Immature natural killer cell (primary cell): ENCODE measurements at regions not wholly inside any gene's neighbourhood (a gene's known extent, or its start where the extent isn't known, plus 50 kb on each side); places are given as distances from the start of the nearest gene placed in this dataset.

Experiments used
- DNase-seq, 3 donors: peaks; one replicate each; pipeline ENCODE4 v3.0.0; 2022; ENCODE audit warnings: mixed read lengths in 1 of 3
- H3K27ac Mint-ChIP-seq, 6 donors: one replicate each; pipeline ENCODE4 v1.8.0; 2020; ENCODE audit warnings: mixed read lengths in 6 of 6, mild to moderate bottlenecking in 5 of 6, inconsistent platforms in 4 of 6, moderate library complexity in 3 of 6
- H3K27me3 Mint-ChIP-seq, 3 donors: one replicate each; pipeline ENCODE4 v1.8.0; 2020 to 2021; ENCODE audit warnings: low read depth in 3 of 3, mild to moderate bottlenecking in 3 of 3, mixed read lengths in 3 of 3, moderate library complexity in 3 of 3, inconsistent platforms in 1 of 3
- H3K36me3 Mint-ChIP-seq, 3 donors: one replicate each; pipeline ENCODE4 v1.8.0; 2020; ENCODE audit warnings: mixed read lengths in 3 of 3, inconsistent platforms in 2 of 3, mild to moderate bottlenecking in 2 of 3
- H3K4me1 Mint-ChIP-seq, 2 donors: one replicate each; pipeline ENCODE4 v1.8.0; 2020; ENCODE audit warnings: inconsistent platforms in 2 of 2, mild to moderate bottlenecking in 2 of 2, mixed read lengths in 2 of 2, moderate library complexity in 1 of 2
- H3K4me3 Mint-ChIP-seq, 5 donors: one replicate each; pipeline ENCODE4 v1.8.0; 2020; ENCODE audit warnings: mild to moderate bottlenecking in 5 of 5, mixed read lengths in 5 of 5, inconsistent platforms in 3 of 5, moderate library complexity in 3 of 5
- H3K9me3 Mint-ChIP-seq, 6 donors: one replicate each; pipeline ENCODE4 v1.8.0; 2020; ENCODE audit warnings: mild to moderate bottlenecking in 6 of 6, mixed read lengths in 6 of 6, inconsistent platforms in 4 of 6, moderate library complexity in 3 of 6

GRCh38 chr16:64174327-64174726, 947.5 kb downstream of the CDH11 start:
- DNase-seq, result no peak
- H3K9me3 Mint-ChIP-seq, result peaks cover 5 to 55% (median 36%) of the 10 kb centered on the region in 6 donors
- H3K4me3 Mint-ChIP-seq, result no peak overlapping the region
- H3K27ac Mint-ChIP-seq, result no peak overlapping the region
- no peaks in the 10 kb centered on the region for H3K4me1 Mint-ChIP-seq
- peaks cover 0 to 4% (median 1%) of the 10 kb centered on the region in 3 donors for H3K27me3 Mint-ChIP-seq
- peaks cover 0 to 3% (median 0%) of the 10 kb centered on the region in 3 donors for H3K36me3 Mint-ChIP-seq

- Mint-ChIP-seq H3K4me1 (no peaks in the 10 kb centered on the region), H3K9me3 (peaks cover 5 to 42% (median 28%) of the 10 kb centered on the region in 6 donors), H3K4me3 (no peak overlapping the region), H3K27me3 (peaks cover 0 to 2% (median 1%) of the 10 kb centered on the region in 3 donors), H3K36me3 (peaks cover 0 to 3% (median 0%) of the 10 kb centered on the region in 3 donors), H3K27ac (no peak overlapping the region)
- DNase-seq, result no peak
Observed at GRCh38 chr16:64172652-64173051, 949.2 kb downstream of the CDH11 start.

DNA sequence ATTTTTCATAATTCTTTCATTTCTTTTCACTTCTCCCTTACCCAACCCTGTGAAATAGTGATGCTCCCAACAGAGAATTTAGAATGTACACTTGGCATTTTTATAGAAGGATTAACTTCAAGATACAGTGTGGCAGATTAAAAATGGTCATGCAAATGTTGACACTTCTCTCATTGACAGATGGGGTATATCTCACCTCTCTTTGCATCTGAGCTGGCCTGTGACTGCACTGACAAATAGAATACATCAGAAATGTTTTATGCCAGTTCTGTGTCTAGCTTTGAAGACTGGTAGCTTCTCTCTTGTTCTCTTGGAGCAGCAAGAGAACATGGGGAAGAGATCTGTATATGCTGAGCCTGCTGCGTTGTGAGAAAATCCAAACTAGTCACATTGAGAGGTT, 949.6 kb downstream of the CDH11 start:
- peaks cover 0 to under 1% (median 0%) of the 10 kb centered on the region in 3 donors for H3K36me3 Mint-ChIP-seq
- H3K27me3 Mint-ChIP-seq, result peaks cover 0 to 2% (median 1%) of the 10 kb centered on the region in 3 donors
- no peak for DNase-seq
- H3K27ac Mint-ChIP-seq, result no peak overlapping the region
- no peak overlapping the region for H3K4me3 Mint-ChIP-seq
- H3K4me1 Mint-ChIP-seq, result no peaks in the 10 kb centered on the region
- peaks cover 5 to 37% (median 24%) of the 10 kb centered on the region in 6 donors for H3K9me3 Mint-ChIP-seq

DNA sequence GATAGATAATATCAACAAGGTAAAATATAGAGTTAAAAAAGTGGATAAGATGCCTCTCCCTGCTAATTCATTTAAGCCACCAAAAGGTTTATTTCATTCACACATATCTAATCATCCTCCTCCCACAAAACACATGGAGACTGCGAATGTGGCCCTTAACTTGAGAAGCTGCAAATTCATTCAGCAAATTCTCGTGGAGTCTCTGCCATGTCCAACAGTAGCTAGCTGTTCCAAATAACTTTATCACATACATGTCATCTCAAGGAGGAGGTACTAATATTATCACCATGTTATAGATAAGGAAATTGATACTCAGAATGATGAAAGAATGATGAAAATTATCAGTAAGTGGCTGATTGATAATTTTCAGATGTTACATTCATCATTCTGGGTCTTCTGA, 950.2 kb downstream of the CDH11 start:
- no peak for DNase-seq
- no peaks in the 10 kb centered on the region for H3K4me1 Mint-ChIP-seq
- H3K27ac Mint-ChIP-seq, result no peak overlapping the region
- H3K4me3 Mint-ChIP-seq, result no peak overlapping the region
- no peaks in the 10 kb centered on the region for H3K36me3 Mint-ChIP-seq
- peaks cover 0 to 2% (median 1%) of the 10 kb centered on the region in 3 donors for H3K27me3 Mint-ChIP-seq
- H3K9me3 Mint-ChIP-seq, result peaks cover 3 to 35% (median 21%) of the 10 kb centered on the region in 6 donors

DNA sequence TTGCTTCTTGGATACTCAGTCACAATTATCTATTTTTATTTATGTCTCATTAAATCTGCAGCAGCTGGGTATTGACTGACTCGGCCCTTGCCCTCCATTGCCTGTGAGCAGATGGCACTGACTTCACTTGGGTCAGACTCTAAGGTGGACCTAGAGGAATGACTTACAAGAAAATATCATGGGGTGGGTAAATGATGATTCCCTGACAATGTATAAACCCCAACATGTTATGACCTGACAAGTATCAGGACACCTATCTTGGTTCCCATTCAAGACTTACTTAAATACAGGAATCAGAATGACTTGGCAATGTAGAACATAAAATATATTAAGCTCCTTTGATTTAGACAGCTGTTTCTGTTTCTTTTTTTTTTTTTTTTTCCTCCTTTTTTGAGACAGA, 953.5 kb downstream of the CDH11 start:
- H3K9me3 Mint-ChIP-seq, result peaks cover 9 to 30% (median 14%) of the 10 kb centered on the region in 6 donors
- H3K4me1 Mint-ChIP-seq, result no peaks in the 10 kb centered on the region
- H3K36me3 Mint-ChIP-seq, result no peaks in the 10 kb centered on the region
- no peak for DNase-seq
- H3K27me3 Mint-ChIP-seq, result no peaks in the 10 kb centered on the region
- H3K27ac Mint-ChIP-seq, result no peak overlapping the region
- H3K4me3 Mint-ChIP-seq, result no peak overlapping the region

DNA sequence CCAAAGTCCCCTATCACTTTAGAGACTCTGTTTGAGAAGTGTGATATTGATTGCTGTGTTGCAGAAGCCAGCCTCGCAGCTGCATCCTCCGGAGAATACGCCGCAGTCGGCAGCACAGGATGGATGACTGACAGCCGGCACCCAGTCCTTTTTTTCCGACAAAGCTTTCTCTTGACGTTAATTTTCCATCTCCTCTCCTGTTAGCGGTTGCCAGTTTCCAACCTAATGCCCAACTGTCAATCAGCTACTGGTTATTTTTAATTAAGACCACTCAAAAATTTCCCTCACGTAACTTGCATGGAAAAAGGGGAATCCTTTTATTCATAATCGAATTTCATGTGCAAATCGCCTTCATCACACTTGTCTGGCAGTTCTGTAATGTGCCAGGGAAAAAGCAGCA, 953.9 kb downstream of the CDH11 start:
- Mint-ChIP-seq H3K27ac (no peak overlapping the region), H3K4me3 (no peak overlapping the region), H3K27me3 (no peaks in the 10 kb centered on the region), H3K4me1 (no peaks in the 10 kb centered on the region), H3K36me3 (no peaks in the 10 kb centered on the region), H3K9me3 (peaks cover 10 to 30% (median 14%) of the 10 kb centered on the region in 6 donors)
- no peak for DNase-seq

DNA sequence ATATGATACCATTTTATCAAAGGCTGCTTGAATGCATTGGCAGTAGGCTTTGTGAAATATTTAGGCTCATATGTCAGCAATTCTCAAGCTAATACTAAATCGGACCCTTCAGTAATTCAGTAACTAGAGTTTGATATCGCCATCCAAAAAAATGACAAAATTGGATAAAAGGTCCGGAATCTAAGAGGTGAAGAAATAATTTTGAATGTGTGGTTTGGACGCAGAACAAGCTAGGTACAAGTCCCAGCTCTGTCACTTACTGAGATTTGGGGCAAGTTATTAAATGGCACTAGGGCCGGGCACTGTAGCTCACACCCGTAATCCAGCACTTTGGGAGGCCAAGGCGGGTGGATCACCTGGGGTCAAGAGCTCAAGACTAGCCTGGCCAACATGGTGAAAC, 956.5 kb downstream of the CDH11 start:
- no peaks in the 10 kb centered on the region for H3K36me3 Mint-ChIP-seq
- no peak overlapping the region for H3K27ac Mint-ChIP-seq
- no peak overlapping the region for H3K4me3 Mint-ChIP-seq
- no peaks in the 10 kb centered on the region for H3K4me1 Mint-ChIP-seq
- no peaks in the 10 kb centered on the region for H3K27me3 Mint-ChIP-seq
- peaks cover 6 to 19% (median 10%) of the 10 kb centered on the region in 6 donors for H3K9me3 Mint-ChIP-seq
- no peak for DNase-seq

DNA sequence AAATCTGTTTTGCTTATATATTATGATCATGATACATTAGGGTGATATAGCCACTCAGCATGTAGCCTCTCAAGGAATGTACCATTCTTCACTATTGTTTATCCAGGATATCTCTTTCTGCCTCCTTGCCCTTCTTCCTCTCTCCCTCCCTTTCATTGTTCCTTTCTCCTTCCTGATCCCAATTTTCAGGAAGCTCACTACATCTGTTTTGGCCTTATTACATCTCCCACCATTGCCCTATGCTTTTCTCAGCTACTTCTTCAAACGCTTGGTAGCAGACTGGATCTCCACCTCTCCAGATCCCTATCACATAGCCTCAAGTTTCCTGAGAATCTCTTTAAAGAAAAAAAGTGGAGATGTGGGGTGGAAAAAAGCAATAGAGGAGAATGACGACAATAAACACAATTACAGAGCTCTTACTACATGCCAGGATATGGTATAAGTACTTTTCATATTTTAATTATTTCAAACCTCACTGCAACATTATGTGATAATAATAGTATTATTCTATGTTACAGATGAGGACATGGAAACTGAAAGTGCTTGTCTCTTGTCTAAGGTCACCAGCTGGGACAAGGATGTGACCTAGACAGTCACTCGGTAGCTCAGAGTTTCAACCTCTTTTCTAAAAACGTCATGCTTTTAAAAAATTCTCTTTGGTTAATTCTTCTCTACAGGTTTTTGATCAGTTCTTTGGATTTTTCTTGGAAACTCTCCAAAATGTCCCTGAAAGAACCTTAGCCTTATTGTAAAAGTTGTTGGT, 959.1 kb downstream of the CDH11 start:
- Mint-ChIP-seq H3K9me3 (peaks cover 4 to 20% (median 10%) of the 10 kb centered on the region in 6 donors), H3K36me3 (no peaks in the 10 kb centered on the region), H3K4me1 (no peaks in the 10 kb centered on the region), H3K4me3 (no peak overlapping the region), H3K27me3 (no peaks in the 10 kb centered on the region), H3K27ac (no peak overlapping the region)
- no peak for DNase-seq

DNA sequence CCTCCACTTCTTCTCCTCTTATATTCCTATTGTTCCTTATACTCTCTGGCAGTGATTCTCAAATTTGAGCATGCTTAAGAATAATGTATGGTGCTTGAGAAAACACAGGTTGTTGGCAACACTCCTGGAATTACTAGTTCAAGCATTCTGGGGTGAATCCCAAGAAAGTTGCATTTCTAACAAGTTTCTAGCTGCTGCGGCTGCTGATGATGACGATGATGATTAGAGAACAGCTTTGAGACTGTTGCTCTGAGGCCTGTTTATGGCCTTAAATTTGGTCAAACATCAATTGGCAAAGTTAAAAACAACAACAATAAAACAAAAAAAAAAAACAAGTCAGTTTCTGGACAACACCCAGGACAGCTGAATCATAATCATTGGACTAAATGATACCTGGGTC, 961.9 kb downstream of the CDH11 start:
- Mint-ChIP-seq H3K9me3 (peaks cover 8 to 28% (median 23%) of the 10 kb centered on the region in 6 donors), H3K27me3 (no peaks in the 10 kb centered on the region), H3K27ac (no peak overlapping the region), H3K36me3 (no peaks in the 10 kb centered on the region), H3K4me3 (no peak overlapping the region), H3K4me1 (no peaks in the 10 kb centered on the region)
- DNase-seq, result no peak

- Mint-ChIP-seq H3K4me1 (no peaks in the 10 kb centered on the region), H3K9me3 (peaks cover 7 to 28% (median 22%) of the 10 kb centered on the region in 6 donors), H3K27ac (no peak overlapping the region), H3K27me3 (no peaks in the 10 kb centered on the region), H3K4me3 (no peak overlapping the region), H3K36me3 (no peaks in the 10 kb centered on the region)
- DNase-seq, result no peak
Observed at GRCh38 chr16:64158941-64159588, 962.8 kb downstream of the CDH11 start.

DNA sequence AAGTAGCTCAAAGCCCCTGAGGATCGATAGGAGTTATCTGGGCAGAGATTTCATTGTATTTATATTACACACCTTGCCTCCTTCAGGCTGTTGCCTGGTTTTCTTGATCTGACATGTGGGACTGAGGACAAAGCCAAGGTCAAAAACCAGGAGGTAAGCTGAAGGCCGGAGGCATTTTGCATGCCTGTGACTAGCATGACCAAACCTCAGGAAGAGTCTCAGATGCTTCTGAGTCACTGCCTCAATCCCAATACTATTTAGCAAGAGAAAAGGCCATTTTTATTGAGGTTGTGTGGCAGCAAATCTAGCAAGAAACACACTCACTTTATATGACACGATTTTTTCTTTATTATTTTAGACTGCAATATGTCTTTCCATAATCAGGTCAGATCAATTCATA, 968.1 kb downstream of the CDH11 start:
- H3K27me3 Mint-ChIP-seq, result peaks cover 0 to 2% (median 0%) of the 10 kb centered on the region in 3 donors
- no peak overlapping the region for H3K27ac Mint-ChIP-seq
- no peaks in the 10 kb centered on the region for H3K36me3 Mint-ChIP-seq
- DNase-seq, result no peak
- peaks cover 5 to 49% (median 22%) of the 10 kb centered on the region in 6 donors for H3K9me3 Mint-ChIP-seq
- H3K4me1 Mint-ChIP-seq, result no peaks in the 10 kb centered on the region
- H3K4me3 Mint-ChIP-seq, result no peak overlapping the region

DNA sequence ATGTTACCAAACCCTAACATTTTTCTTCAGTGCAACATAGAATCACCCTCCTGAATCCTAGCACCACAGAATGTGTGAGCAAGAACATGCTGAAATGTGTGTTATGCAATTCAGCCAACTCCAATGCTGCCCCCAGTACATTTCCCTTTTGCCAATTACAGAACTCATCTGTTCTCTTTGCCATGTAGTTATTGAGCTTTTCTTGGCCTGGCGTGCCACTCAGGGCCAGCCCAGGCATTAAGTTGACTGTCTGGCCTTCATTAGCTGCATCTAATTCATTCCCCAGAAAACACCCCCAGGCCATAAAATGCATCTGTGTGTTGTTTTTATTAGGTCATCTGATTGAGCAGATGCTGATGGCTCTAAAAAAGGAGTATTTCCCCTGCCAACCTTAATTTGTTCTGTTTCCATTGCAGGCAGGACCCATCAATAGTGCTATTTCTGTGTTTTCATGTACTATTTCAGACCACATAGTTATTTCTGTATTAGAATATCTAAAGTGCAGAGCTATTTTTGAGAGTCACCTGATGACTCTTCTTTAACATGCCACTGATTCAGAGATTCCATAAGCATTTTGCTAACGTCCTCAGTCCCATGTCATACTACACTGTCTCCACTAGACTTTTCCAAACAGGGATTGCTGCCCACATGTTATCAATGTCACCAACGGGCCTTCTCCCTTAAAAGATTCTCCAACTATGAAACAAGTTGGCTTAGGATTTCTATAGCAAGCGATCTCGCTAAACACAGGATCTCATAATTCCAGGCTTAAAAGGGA, 969.7 kb downstream of the CDH11 start:
- no peaks in the 10 kb centered on the region for H3K36me3 Mint-ChIP-seq
- no peak for DNase-seq
- H3K9me3 Mint-ChIP-seq, result peaks cover 5 to 56% (median 22%) of the 10 kb centered on the region in 6 donors
- H3K27me3 Mint-ChIP-seq, result peaks cover 0 to 2% (median 0%) of the 10 kb centered on the region in 3 donors
- H3K4me3 Mint-ChIP-seq, result no peak overlapping the region
- no peaks in the 10 kb centered on the region for H3K4me1 Mint-ChIP-seq
- no peak overlapping the region for H3K27ac Mint-ChIP-seq

GRCh38 chr16:64150193-64150592, 971.7 kb downstream of the CDH11 start:
- H3K4me3 Mint-ChIP-seq, result no peak overlapping the region
- H3K27me3 Mint-ChIP-seq, result peaks cover 0 to 2% (median 0%) of the 10 kb centered on the region in 3 donors
- H3K27ac Mint-ChIP-seq, result no peak overlapping the region
- no peaks in the 10 kb centered on the region for H3K36me3 Mint-ChIP-seq
- no peak for DNase-seq
- H3K4me1 Mint-ChIP-seq, result no peaks in the 10 kb centered on the region
- peaks cover 2 to 49% (median 18%) of the 10 kb centered on the region in 6 donors for H3K9me3 Mint-ChIP-seq

DNA sequence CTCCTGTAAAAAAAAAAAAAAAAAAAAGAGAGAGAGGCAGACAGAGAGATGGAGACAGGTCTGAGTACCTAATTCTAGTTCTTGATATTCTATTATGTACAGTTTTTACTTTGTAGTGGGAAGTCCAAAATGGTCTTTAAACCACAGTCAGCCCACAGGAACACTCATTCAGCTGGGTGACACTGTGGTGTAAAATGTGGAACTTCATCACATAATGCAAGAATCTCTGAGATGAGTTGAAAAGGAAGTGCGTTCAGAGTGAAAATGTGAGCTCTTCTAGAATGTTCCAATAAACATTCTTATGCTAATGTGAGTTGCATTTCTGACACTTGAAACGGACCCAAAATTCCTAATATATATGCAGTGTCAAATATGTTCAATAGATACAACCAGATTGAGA, 972.1 kb downstream of the CDH11 start:
- H3K9me3 Mint-ChIP-seq, result peaks cover 2 to 48% (median 15%) of the 10 kb centered on the region in 6 donors
- no peaks in the 10 kb centered on the region for H3K4me1 Mint-ChIP-seq
- peaks cover 0 to 2% (median 0%) of the 10 kb centered on the region in 3 donors for H3K27me3 Mint-ChIP-seq
- H3K36me3 Mint-ChIP-seq, result no peaks in the 10 kb centered on the region
- DNase-seq, result no peak
- no peak overlapping the region for H3K4me3 Mint-ChIP-seq
- no peak overlapping the region for H3K27ac Mint-ChIP-seq
